CD4-positive, alpha-beta T cell treated with Interleukin-4 for 1 hour (primary cell): ENCODE measurements at regions not wholly inside any gene's neighbourhood (a gene's known extent, or its start where the extent isn't known, plus 50 kb on each side); places are given as distances from the start of the nearest gene placed in this dataset.

Source experiments
- DNase-seq, 2 donors: peaks; one replicate each; pipeline ENCODE4 v3.0.0-alpha.2; 2020 to 2022

DNA sequence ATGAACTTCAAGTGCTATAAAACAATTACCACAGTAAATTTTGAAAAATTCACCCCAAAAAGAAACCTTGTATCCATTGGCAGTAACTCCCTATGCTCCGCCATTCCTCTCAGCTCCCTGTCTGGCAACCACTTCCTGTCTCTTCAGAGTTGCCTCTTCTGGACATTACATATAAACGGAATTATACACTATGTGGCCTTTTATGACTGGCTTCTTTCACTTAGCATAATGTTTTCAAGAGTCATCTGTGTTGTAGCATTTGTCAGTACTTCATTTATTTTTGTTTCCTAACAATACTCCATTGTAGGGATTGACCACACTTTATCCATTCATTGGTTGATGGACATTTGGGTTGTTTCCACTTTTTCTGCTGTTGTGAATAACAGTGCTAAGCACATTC lies 50.1 kb downstream of the CEP43 start:
- DNase-seq: no peak

DNA sequence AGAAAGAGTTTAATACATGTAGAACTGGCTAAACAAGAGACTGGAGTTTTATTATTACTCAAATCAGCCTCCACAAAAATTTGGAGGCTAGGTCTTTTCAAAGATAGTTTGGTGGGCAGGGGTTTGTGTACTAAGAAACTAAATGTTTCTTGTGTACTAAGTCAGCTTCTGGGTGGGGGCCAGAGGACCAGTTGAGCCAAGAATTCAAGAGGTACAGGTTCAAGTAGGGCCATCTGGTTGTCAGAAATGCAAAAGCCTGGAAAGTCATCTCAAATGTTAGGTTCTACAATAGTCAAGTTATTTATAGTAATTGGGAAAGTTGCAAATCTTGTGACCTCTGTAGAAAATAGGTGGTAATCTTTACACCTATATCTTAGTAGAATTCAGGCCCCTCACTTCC lies 51.7 kb downstream of the CEP43 start:
- no peak for DNase-seq

DNA sequence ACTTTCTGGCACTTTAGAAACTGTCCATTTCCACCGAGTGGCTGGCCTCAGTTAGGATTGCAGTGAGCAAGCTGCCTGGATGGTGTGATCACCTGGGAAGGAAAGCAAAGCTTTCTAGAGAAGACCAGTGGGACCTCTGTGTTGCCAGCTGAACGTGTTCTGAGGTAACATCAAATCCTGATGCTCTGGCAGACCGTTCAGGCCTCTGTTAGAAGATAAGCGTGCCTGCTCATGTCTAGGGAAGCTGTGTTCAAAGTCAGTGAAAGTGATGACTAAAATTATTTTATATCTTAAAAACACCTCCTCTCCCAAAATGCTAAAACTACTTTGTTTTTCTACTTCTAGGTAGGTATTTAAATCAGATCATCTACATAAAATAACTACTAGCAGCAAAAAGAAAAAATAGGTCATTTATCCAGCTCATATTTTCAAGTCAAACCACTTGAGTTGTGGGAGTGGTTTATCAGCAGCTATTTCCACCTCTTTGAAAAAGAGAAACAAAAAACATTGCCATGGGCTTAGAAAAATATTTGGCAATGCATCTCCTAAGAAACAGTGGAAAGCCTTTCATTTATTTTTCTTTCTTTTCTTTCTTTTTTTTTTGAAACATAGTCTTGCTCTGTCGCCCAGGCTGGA lies 54.8 kb downstream of the CEP43 start:
- DNase-seq: peak in 1 of 2 donors; percentile 40

DNA sequence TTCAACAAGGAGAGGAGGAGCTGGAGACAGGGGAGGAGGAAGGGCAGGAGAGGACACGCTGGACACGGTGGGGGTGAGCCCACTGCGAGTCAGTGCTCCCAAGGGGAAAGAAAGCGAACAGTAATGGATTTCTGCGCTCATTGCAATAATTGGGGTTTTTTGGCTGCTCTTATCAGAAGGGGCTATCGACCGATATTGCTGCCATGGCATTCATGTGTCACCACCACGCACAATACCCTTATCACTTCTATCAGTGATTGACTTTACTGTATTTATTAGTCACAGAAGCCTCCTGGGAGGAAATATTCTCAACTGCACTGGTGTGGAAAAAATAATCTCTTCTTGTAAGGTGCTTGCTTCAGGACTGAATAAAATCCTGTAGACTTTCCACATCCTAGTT lies 55.8 kb downstream of the CEP43 start:
- DNase-seq: no peak

DNA sequence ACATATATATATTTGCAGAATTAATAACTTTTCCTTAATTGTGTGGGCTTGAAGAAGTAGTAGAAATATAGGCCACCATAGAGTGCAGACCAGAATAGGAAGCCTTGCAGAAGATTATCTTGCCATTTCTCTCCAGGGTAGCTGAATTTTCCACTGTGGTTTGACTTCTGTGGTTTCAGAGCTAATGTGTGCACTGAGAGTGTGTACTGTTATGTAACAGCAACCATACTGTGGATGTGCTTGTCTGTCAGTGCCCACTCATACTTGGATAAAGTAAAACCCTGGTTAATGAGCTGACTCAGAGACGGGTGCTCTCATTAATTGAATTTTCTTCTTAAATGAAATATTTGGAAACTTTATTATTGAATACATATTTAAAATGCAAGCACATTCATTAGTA lies 57.2 kb downstream of the CEP43 start:
- DNase-seq: peak; percentile 28 to 64

DNA sequence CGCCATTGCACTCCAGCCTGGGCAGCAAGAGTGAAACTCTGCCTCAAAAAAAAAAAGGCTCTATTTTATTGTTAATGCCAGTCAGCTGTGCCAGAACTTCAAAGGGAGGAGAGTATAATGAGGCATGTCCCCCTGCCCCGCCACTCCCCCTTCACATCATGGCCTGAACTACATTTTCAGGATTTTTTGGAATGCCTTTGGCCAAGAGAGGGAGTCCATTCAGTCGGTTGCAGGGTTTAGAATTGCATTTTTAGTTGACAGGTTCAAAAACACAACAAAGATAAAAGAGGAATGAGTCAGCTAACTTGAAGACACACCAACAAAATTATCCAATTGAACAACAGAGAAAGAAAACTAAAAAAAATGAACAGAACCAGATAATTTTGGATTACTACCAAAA lies 59.1 kb downstream of the CEP43 start:
- DNase-seq: no peak
